WTC11 (cell line): ENCODE measurements at regions not wholly inside any gene's neighbourhood (a gene's known extent, or its start where the extent isn't known, plus 50 kb on each side); places are given as distances from the start of the nearest gene placed in this dataset.

Experiments used
- ATAC-seq: fragments of 200-7000 bp; cut with Tn5 transposase; 2 replicates; pipeline ENCODE4 v1.10.0; 2021; ENCODE audit warnings: mild to moderate bottlenecking, moderate library complexity
- CTCF ChIA-PET: fragments of 300-600 bp; sonication (Branson Sonifier 250); formaldehyde crosslinking; loops from one replicate; lab custom pipeline; 2021; ENCODE audit warnings: antibody characterized with exemption; lab: Charles Lee
- POLR2A ChIA-PET: fragments of 350-600 bp; sonication (Branson Sonifier 250); formaldehyde crosslinking; loops from one replicate; lab custom pipeline; 2021; ENCODE audit warnings: antibody characterized with exemption; lab: Charles Lee
- DNase-seq: peaks from one replicate; pipeline ENCODE4 v3.0.0; 2021; ENCODE audit warnings: low spot score
- H3K27ac Mint-ChIP-seq: 2 replicates; pipeline ENCODE4 v1.8.0; 2021; ENCODE audit warnings: mixed read lengths
- H3K27me3 Mint-ChIP-seq: 2 replicates; pipeline ENCODE4 v1.8.0; 2021; ENCODE audit warnings: low read depth, mild to moderate bottlenecking, moderate library complexity, mixed read lengths
- H3K36me3 Mint-ChIP-seq: 2 replicates; pipeline ENCODE4 v1.8.0; 2021; ENCODE audit warnings: mixed read lengths
- H3K4me1 Mint-ChIP-seq: 2 replicates; pipeline ENCODE4 v1.8.0; 2022; ENCODE audit warnings: mixed read lengths
- H3K4me3 Mint-ChIP-seq: 2 replicates; pipeline ENCODE4 v1.8.0; 2021; ENCODE audit warnings: mild to moderate bottlenecking, moderate library complexity, mixed read lengths
- H3K9me3 Mint-ChIP-seq: 2 replicates; pipeline ENCODE4 v1.8.0; 2021; ENCODE audit warnings: mixed read lengths
- CDX4 ChIP-seq: fragments of 250-450 bp; sonication (Bioruptor Pico); IDR thresholded peaks from 2 replicates; pipeline ENCODE4 v1.9.0; 2021; ENCODE audit warnings: moderate library complexity, mild to moderate bottlenecking, inconsistent platforms, borderline replicate concordance
- ELF4 ChIP-seq: sonication (generic); formaldehyde crosslinking; IDR thresholded peaks from 2 replicates; pipeline ENCODE4 v1.8.1; 2022; ENCODE audit warnings: low read depth, mild to moderate bottlenecking, moderate library complexity, missing genetic modification reagents
- GTF2I ChIP-seq: fragments of 250-450 bp; sonication (Bioruptor Pico); conservative IDR thresholded peaks from 2 replicates; pipeline ENCODE4 v1.4.0; 2021; ENCODE audit warnings: mild to moderate bottlenecking
- HMGA2 ChIP-seq: fragments of 250-450 bp; sonication (Bioruptor Pico); IDR thresholded peaks from 2 replicates; pipeline ENCODE4 v1.4.0; 2021; ENCODE audit warnings: mild to moderate bottlenecking, moderate library complexity
- HMGXB4 ChIP-seq: sonication (generic); formaldehyde crosslinking; IDR thresholded peaks from 2 replicates; pipeline ENCODE4 v1.8.1; 2023; ENCODE audit warnings: mild to moderate bottlenecking, moderate library complexity, missing genetic modification reagents
- IRF1 ChIP-seq: sonication (generic); formaldehyde crosslinking; IDR thresholded peaks from 2 replicates; pipeline ENCODE4 v1.8.0; 2023; ENCODE audit warnings: missing genetic modification reagents
- MYBL2 ChIP-seq: sonication (generic); formaldehyde crosslinking; IDR thresholded peaks from 2 replicates; pipeline ENCODE4 v1.8.1; 2023; ENCODE audit warnings: mild to moderate bottlenecking, moderate library complexity, missing genetic modification reagents
- NR1H2 ChIP-seq: sonication (generic); formaldehyde crosslinking; IDR thresholded peaks from 2 replicates; pipeline ENCODE4 v1.9.0; 2021; ENCODE audit warnings: mild to moderate bottlenecking, moderate library complexity, missing genetic modification reagents
- OVOL2 ChIP-seq: fragments of 250-450 bp; sonication (Bioruptor Pico); IDR thresholded peaks from 2 replicates; pipeline ENCODE4 v1.9.0; 2021; ENCODE audit warnings: mild to moderate bottlenecking, borderline replicate concordance
- SP1 ChIP-seq: sonication (generic); formaldehyde crosslinking; conservative IDR thresholded peaks from 2 replicates; pipeline ENCODE4 v1.8.1; 2022; ENCODE audit warnings: missing genetic modification reagents
- USF2 ChIP-seq: sonication (generic); formaldehyde crosslinking; IDR thresholded peaks from 2 replicates; pipeline ENCODE4 v1.8.1; 2023; ENCODE audit warnings: mild to moderate bottlenecking, missing genetic modification reagents, moderate library complexity
- ZNF396 ChIP-seq: fragments of 250-450 bp; sonication (Bioruptor Pico); IDR thresholded peaks from 2 replicates; pipeline ENCODE4 v1.8.0; 2021; ENCODE audit warnings: mild to moderate bottlenecking, moderate library complexity, borderline replicate concordance
- ZNF425 ChIP-seq: fragments of 250-450 bp; sonication (Bioruptor Pico); conservative IDR thresholded peaks from 2 replicates; pipeline ENCODE4 v1.9.0; 2021; ENCODE audit warnings: mild to moderate bottlenecking
- ZNF532 ChIP-seq: fragments of 250-450 bp; sonication (Bioruptor Pico); IDR thresholded peaks from 2 replicates; pipeline ENCODE4 v1.9.0; 2021; ENCODE audit warnings: mild to moderate bottlenecking, borderline replicate concordance
- TF ChIP-seq, protein P1 (sequence below): sonication (generic); formaldehyde crosslinking; conservative IDR thresholded peaks from 2 replicates; pipeline ENCODE4 v1.8.1; 2023; ENCODE audit warnings: mild to moderate bottlenecking, low read depth, missing genetic modification reagents, moderate library complexity
- TF ChIP-seq, protein P2 (sequence below): sonication (generic); formaldehyde crosslinking; IDR thresholded peaks from 2 replicates; pipeline ENCODE4 v1.8.0; 2022; ENCODE audit warnings: missing genetic modification reagents
- TF ChIP-seq, protein P3 (sequence below): sonication (generic); formaldehyde crosslinking; IDR thresholded peaks from 2 replicates; pipeline ENCODE4 v1.8.1; 2022; ENCODE audit warnings: missing genetic modification reagents, borderline replicate concordance

- Mint-ChIP-seq H3K27ac (no peak overlapping the region), H3K4me1 (peaks cover 7% of the 10 kb centered on the region; the same call in 1 of the 2 replicates), H3K36me3 (peaks cover 8% of the 10 kb centered on the region), H3K4me3 (no peak overlapping the region), H3K9me3 (peaks cover 10% of the 10 kb centered on the region), H3K27me3 (no peaks in the 10 kb centered on the region)
- DNase-seq: no peak
- CTCF ChIA-PET: interaction anchor here (0.6 to 0.7 kb wide), 2 partner anchors 106 to 142 kb away, joined by 3 to 7 read pairs; no protein-coding TSS in a partner anchor
- POLR2A ChIA-PET: interaction anchor here (0.9 kb wide), 1 partner anchor 193 kb away, joined by 3 read pairs; no protein-coding TSS in a partner anchor
- ATAC-seq: no peak
- TF ChIP-seq CDX4 (no peak), ZNF396 (no peak), NR1H2 (CRISPR knock-in tag) (no peak), ZNF532 (no peak), MYBL2 (CRISPR knock-in tag) (no peak), GTF2I (no peak), IRF1 (CRISPR knock-in tag) (no peak), ELF4 (no peak), USF2 (CRISPR knock-in tag) (no peak), OVOL2 (no peak), ZNF425 (no peak), SP1 (CRISPR knock-in tag) (no peak), HMGXB4 (CRISPR knock-in tag) (no peak), HMGA2 (CRISPR knock-in tag) (no peak)
- TF ChIP-seq, protein P1, sequence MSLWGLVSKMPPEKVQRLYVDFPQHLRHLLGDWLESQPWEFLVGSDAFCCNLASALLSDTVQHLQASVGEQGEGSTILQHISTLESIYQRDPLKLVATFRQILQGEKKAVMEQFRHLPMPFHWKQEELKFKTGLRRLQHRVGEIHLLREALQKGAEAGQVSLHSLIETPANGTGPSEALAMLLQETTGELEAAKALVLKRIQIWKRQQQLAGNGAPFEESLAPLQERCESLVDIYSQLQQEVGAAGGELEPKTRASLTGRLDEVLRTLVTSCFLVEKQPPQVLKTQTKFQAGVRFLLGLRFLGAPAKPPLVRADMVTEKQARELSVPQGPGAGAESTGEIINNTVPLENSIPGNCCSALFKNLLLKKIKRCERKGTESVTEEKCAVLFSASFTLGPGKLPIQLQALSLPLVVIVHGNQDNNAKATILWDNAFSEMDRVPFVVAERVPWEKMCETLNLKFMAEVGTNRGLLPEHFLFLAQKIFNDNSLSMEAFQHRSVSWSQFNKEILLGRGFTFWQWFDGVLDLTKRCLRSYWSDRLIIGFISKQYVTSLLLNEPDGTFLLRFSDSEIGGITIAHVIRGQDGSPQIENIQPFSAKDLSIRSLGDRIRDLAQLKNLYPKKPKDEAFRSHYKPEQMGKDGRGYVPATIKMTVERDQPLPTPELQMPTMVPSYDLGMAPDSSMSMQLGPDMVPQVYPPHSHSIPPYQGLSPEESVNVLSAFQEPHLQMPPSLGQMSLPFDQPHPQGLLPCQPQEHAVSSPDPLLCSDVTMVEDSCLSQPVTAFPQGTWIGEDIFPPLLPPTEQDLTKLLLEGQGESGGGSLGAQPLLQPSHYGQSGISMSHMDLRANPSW (CRISPR knock-in tag): no peak
- TF ChIP-seq, protein P2, sequence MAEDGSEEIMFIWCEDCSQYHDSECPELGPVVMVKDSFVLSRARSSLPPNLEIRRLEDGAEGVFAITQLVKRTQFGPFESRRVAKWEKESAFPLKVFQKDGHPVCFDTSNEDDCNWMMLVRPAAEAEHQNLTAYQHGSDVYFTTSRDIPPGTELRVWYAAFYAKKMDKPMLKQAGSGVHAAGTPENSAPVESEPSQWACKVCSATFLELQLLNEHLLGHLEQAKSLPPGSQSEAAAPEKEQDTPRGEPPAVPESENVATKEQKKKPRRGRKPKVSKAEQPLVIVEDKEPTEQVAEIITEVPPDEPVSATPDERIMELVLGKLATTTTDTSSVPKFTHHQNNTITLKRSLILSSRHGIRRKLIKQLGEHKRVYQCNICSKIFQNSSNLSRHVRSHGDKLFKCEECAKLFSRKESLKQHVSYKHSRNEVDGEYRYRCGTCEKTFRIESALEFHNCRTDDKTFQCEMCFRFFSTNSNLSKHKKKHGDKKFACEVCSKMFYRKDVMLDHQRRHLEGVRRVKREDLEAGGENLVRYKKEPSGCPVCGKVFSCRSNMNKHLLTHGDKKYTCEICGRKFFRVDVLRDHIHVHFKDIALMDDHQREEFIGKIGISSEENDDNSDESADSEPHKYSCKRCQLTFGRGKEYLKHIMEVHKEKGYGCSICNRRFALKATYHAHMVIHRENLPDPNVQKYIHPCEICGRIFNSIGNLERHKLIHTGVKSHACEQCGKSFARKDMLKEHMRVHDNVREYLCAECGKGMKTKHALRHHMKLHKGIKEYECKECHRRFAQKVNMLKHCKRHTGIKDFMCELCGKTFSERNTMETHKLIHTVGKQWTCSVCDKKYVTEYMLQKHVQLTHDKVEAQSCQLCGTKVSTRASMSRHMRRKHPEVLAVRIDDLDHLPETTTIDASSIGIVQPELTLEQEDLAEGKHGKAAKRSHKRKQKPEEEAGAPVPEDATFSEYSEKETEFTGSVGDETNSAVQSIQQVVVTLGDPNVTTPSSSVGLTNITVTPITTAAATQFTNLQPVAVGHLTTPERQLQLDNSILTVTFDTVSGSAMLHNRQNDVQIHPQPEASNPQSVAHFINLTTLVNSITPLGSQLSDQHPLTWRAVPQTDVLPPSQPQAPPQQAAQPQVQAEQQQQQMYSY (CRISPR knock-in tag): no peak
- TF ChIP-seq, protein P3, sequence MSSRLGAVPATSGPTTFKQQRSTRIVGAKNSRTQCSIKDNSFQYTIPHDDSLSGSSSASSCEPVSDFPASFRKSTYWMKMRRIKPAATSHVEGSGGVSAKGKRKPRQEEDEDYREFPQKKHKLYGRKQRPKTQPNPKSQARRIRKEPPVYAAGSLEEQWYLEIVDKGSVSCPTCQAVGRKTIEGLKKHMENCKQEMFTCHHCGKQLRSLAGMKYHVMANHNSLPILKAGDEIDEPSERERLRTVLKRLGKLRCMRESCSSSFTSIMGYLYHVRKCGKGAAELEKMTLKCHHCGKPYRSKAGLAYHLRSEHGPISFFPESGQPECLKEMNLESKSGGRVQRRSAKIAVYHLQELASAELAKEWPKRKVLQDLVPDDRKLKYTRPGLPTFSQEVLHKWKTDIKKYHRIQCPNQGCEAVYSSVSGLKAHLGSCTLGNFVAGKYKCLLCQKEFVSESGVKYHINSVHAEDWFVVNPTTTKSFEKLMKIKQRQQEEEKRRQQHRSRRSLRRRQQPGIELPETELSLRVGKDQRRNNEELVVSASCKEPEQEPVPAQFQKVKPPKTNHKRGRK: no peak
Observed at GRCh38 chr2:16123421-16123820, 183.1 kb downstream of the MYCN start.
